ENCODE measurements at regions not wholly inside any gene's neighbourhood (a gene's known extent, or its start where the extent isn't known, plus 50 kb on each side); places are given as distances from the start of the nearest gene placed in this dataset.

- Histone ChIP-seq H4K8ac (ENCODE audit: low read length) (no peak overlapping the region), H3K4ac (ENCODE audit: low read depth in 1 of 2, low read length in 2 of 2) (no peak overlapping the region), H3K4me3 (ENCODE audit: insufficient read depth in 1 of 2, low read depth in 1 of 2, low read length in 2 of 2) (no peak overlapping the region), H3K27me3 (ENCODE audit: control insufficient read depth in 1 of 2, insufficient read depth in 1 of 2, low read length in 2 of 2) (no peaks in the 10 kb centered on the region), H3K4me2 (ENCODE audit: low read length, poor library complexity, severe bottlenecking) (no peak overlapping the region), H3K14ac (ENCODE audit: low read length in 2 of 2) (no peak overlapping the region), H3K23ac (ENCODE audit: low read length in 2 of 2) (no peak overlapping the region), H3K79me1 (replicated peaks; ENCODE audit: low read length, poor library complexity, severe bottlenecking) (no peaks in the 10 kb centered on the region), H3K9ac (ENCODE audit: low read length) (no peak overlapping the region), H2AFZ (ENCODE audit: low read depth, low read length) (no peak overlapping the region), H3K9me3 (ENCODE audit: control insufficient read depth, low read length) (peaks cover 4% of the 10 kb centered on the region), H4K91ac (ENCODE audit: low read length) (no peak overlapping the region), H3K4me1 (ENCODE audit: control insufficient read depth, insufficient read depth, low read depth, low read length) (no peaks in the 10 kb centered on the region), H2BK15ac (ENCODE audit: low read depth, poor library complexity, severe bottlenecking) (no peak overlapping the region), H2AK5ac (ENCODE audit: low read length, severe bottlenecking) (no peak overlapping the region), H3K27ac (ENCODE audit: low read length, poor library complexity, severe bottlenecking) (no peak overlapping the region), H2BK5ac (ENCODE audit: low read depth, low read length, poor library complexity, severe bottlenecking) (no peak overlapping the region), H3K36me3 (ENCODE audit: control insufficient read depth in 1 of 2, insufficient read depth in 2 of 2, low read depth in 1 of 2, low read length in 2 of 2) (no peaks in the 10 kb centered on the region), H2BK12ac (ENCODE audit: low read length in 2 of 2) (no peak overlapping the region), H3K18ac (ENCODE audit: low read depth in 1 of 2, low read length in 2 of 2) (no peak overlapping the region), H2BK120ac (ENCODE audit: low read depth, low read length) (no peak overlapping the region)
- WGBS, result 79% methylated on average over 5 of the region's 6 CpGs
- no peak for DNase-seq
Measured at GRCh38 chr10:128416231-128416630, 290.0 kb upstream of the MKI67 start.

GRCh38 chr10:128417826-128418225 lies 291.6 kb upstream of the MKI67 start:
- no peak overlapping the region for H3K9ac ChIP-seq (ENCODE audit: low read length)
- H2AK5ac ChIP-seq (ENCODE audit: low read length, severe bottlenecking), result no peak overlapping the region
- H3K18ac ChIP-seq (ENCODE audit: low read depth in 1 of 2, low read length in 2 of 2), result no peak overlapping the region
- no peak overlapping the region for H4K91ac ChIP-seq (ENCODE audit: low read length)
- no peaks in the 10 kb centered on the region for H3K9me3 ChIP-seq (ENCODE audit: control insufficient read depth, low read length)
- no peak overlapping the region for H3K4ac ChIP-seq (ENCODE audit: low read depth in 1 of 2, low read length in 2 of 2)
- no peaks in the 10 kb centered on the region for H3K4me1 ChIP-seq (ENCODE audit: control insufficient read depth, insufficient read depth, low read depth, low read length)
- no peaks in the 10 kb centered on the region for H3K36me3 ChIP-seq (ENCODE audit: control insufficient read depth in 1 of 2, insufficient read depth in 2 of 2, low read depth in 1 of 2, low read length in 2 of 2)
- no peak overlapping the region for H2BK12ac ChIP-seq (ENCODE audit: low read length in 2 of 2)
- no peak for DNase-seq
- H3K14ac ChIP-seq (ENCODE audit: low read length in 2 of 2), result no peak overlapping the region
- no peak overlapping the region for H3K27ac ChIP-seq (ENCODE audit: low read length, poor library complexity, severe bottlenecking)
- H3K23ac ChIP-seq (ENCODE audit: low read length in 2 of 2), result no peak overlapping the region
- no peak overlapping the region for H3K4me2 ChIP-seq (ENCODE audit: low read length, poor library complexity, severe bottlenecking)
- H2BK120ac ChIP-seq (ENCODE audit: low read depth, low read length), result no peak overlapping the region
- H3K27me3 ChIP-seq (ENCODE audit: control insufficient read depth in 1 of 2, insufficient read depth in 1 of 2, low read length in 2 of 2), result no peaks in the 10 kb centered on the region
- no peaks in the 10 kb centered on the region for H3K79me1 ChIP-seq (replicated peaks; ENCODE audit: low read length, poor library complexity, severe bottlenecking)
- 59% methylated on average over 3 of the region's 3 CpGs for WGBS
- no peak overlapping the region for H3K4me3 ChIP-seq (ENCODE audit: insufficient read depth in 1 of 2, low read depth in 1 of 2, low read length in 2 of 2)
- no peak overlapping the region for H2AFZ ChIP-seq (ENCODE audit: low read depth, low read length)
- H2BK5ac ChIP-seq (ENCODE audit: low read depth, low read length, poor library complexity, severe bottlenecking), result no peak overlapping the region
- no peak overlapping the region for H4K8ac ChIP-seq (ENCODE audit: low read length)
- H2BK15ac ChIP-seq (ENCODE audit: low read depth, poor library complexity, severe bottlenecking), result no peak overlapping the region

GRCh38 chr10:128418819-128419218 lies 292.6 kb upstream of the MKI67 start:
- no peak overlapping the region for H4K8ac ChIP-seq (ENCODE audit: low read length)
- H2BK5ac ChIP-seq (ENCODE audit: low read depth, low read length, poor library complexity, severe bottlenecking), result no peak overlapping the region
- no peak overlapping the region for H4K91ac ChIP-seq (ENCODE audit: low read length)
- H3K18ac ChIP-seq (ENCODE audit: low read depth in 1 of 2, low read length in 2 of 2), result no peak overlapping the region
- WGBS, result 80% methylated on average over 5 of the region's 5 CpGs
- H2AK5ac ChIP-seq (ENCODE audit: low read length, severe bottlenecking), result no peak overlapping the region
- H2BK15ac ChIP-seq (ENCODE audit: low read depth, poor library complexity, severe bottlenecking), result no peak overlapping the region
- no peak overlapping the region for H3K9ac ChIP-seq (ENCODE audit: low read length)
- no peak overlapping the region for H3K27ac ChIP-seq (ENCODE audit: low read length, poor library complexity, severe bottlenecking)
- H2BK120ac ChIP-seq (ENCODE audit: low read depth, low read length), result no peak overlapping the region
- H2AFZ ChIP-seq (ENCODE audit: low read depth, low read length), result no peak overlapping the region
- H3K9me3 ChIP-seq (ENCODE audit: control insufficient read depth, low read length), result no peaks in the 10 kb centered on the region
- no peak overlapping the region for H3K4me2 ChIP-seq (ENCODE audit: low read length, poor library complexity, severe bottlenecking)
- no peaks in the 10 kb centered on the region for H3K36me3 ChIP-seq (ENCODE audit: control insufficient read depth in 1 of 2, insufficient read depth in 2 of 2, low read depth in 1 of 2, low read length in 2 of 2)
- H3K79me1 ChIP-seq (replicated peaks; ENCODE audit: low read length, poor library complexity, severe bottlenecking), result no peaks in the 10 kb centered on the region
- no peak overlapping the region for H3K4me3 ChIP-seq (ENCODE audit: insufficient read depth in 1 of 2, low read depth in 1 of 2, low read length in 2 of 2)
- no peak overlapping the region for H3K14ac ChIP-seq (ENCODE audit: low read length in 2 of 2)
- H3K4ac ChIP-seq (ENCODE audit: low read depth in 1 of 2, low read length in 2 of 2), result no peak overlapping the region
- DNase-seq, result no peak
- no peak overlapping the region for H2BK12ac ChIP-seq (ENCODE audit: low read length in 2 of 2)
- H3K4me1 ChIP-seq (ENCODE audit: control insufficient read depth, insufficient read depth, low read depth, low read length), result no peaks in the 10 kb centered on the region
- no peak overlapping the region for H3K23ac ChIP-seq (ENCODE audit: low read length in 2 of 2)
- H3K27me3 ChIP-seq (ENCODE audit: control insufficient read depth in 1 of 2, insufficient read depth in 1 of 2, low read length in 2 of 2), result no peaks in the 10 kb centered on the region

GRCh38 chr10:128419466-128420019 lies 293.3 kb upstream of the MKI67 start:
- Histone ChIP-seq H4K91ac (ENCODE audit: low read length) (no peak overlapping the region), H3K36me3 (ENCODE audit: control insufficient read depth in 1 of 2, insufficient read depth in 2 of 2, low read depth in 1 of 2, low read length in 2 of 2) (no peaks in the 10 kb centered on the region), H3K79me1 (replicated peaks; ENCODE audit: low read length, poor library complexity, severe bottlenecking) (no peaks in the 10 kb centered on the region), H4K8ac (ENCODE audit: low read length) (no peak overlapping the region), H3K18ac (ENCODE audit: low read depth in 1 of 2, low read length in 2 of 2) (no peak overlapping the region), H3K23ac (ENCODE audit: low read length in 2 of 2) (no peak overlapping the region), H3K27ac (ENCODE audit: low read length, poor library complexity, severe bottlenecking) (no peak overlapping the region), H2BK12ac (ENCODE audit: low read length in 2 of 2) (no peak overlapping the region), H2BK15ac (ENCODE audit: low read depth, poor library complexity, severe bottlenecking) (no peak overlapping the region), H3K9ac (ENCODE audit: low read length) (no peak overlapping the region), H3K9me3 (ENCODE audit: control insufficient read depth, low read length) (no peaks in the 10 kb centered on the region), H3K4me1 (ENCODE audit: control insufficient read depth, insufficient read depth, low read depth, low read length) (no peaks in the 10 kb centered on the region), H3K14ac (ENCODE audit: low read length in 2 of 2) (no peak overlapping the region), H2AFZ (ENCODE audit: low read depth, low read length) (no peak overlapping the region), H2AK5ac (ENCODE audit: low read length, severe bottlenecking) (no peak overlapping the region), H2BK5ac (ENCODE audit: low read depth, low read length, poor library complexity, severe bottlenecking) (no peak overlapping the region), H3K4me2 (ENCODE audit: low read length, poor library complexity, severe bottlenecking) (no peak overlapping the region), H2BK120ac (ENCODE audit: low read depth, low read length) (no peak overlapping the region), H3K27me3 (ENCODE audit: control insufficient read depth in 1 of 2, insufficient read depth in 1 of 2, low read length in 2 of 2) (no peaks in the 10 kb centered on the region), H3K4ac (ENCODE audit: low read depth in 1 of 2, low read length in 2 of 2) (no peak overlapping the region), H3K4me3 (ENCODE audit: insufficient read depth in 1 of 2, low read depth in 1 of 2, low read length in 2 of 2) (no peak overlapping the region)
- no peak for DNase-seq
- WGBS, result 83% methylated on average over 3 of the region's 4 CpGs

Measured in mesenchymal stem cell (in vitro differentiated cells and primary cell).